Activated naive CD4-positive, alpha-beta T cell treated with anti-CD3 and anti-CD28 coated beads, Interleukin-2, amount 50 U/mL, for 16 hours (primary cell): ENCODE measurements at regions not wholly inside any gene's neighbourhood (a gene's known extent, or its start where the extent isn't known, plus 50 kb on each side); places are given as distances from the start of the nearest gene placed in this dataset.

Experiments used
- DNase-seq: peaks from one replicate; pipeline ENCODE4 v3.0.0-alpha.2; 2020

DNA sequence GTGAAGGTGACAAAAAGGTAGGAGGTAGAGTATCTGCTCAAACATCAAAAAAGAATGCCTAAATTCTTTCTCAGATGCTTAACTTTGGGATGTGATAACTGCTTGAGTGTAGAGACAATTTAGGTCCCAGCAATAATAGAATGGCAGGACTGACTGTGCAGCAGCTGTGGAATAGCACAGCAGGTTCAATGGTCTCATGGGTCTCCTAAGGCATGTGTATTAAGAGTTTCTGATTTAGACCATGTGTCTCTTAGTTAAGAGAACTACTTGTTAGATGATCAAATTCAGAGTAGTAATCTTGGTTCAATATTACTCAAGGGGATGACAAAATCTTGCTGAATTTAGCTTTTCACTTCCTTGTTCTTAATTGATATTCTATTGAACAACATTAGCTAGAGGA is 72.0 kb downstream of the ALX1 start:
- no peak for DNase-seq

DNA sequence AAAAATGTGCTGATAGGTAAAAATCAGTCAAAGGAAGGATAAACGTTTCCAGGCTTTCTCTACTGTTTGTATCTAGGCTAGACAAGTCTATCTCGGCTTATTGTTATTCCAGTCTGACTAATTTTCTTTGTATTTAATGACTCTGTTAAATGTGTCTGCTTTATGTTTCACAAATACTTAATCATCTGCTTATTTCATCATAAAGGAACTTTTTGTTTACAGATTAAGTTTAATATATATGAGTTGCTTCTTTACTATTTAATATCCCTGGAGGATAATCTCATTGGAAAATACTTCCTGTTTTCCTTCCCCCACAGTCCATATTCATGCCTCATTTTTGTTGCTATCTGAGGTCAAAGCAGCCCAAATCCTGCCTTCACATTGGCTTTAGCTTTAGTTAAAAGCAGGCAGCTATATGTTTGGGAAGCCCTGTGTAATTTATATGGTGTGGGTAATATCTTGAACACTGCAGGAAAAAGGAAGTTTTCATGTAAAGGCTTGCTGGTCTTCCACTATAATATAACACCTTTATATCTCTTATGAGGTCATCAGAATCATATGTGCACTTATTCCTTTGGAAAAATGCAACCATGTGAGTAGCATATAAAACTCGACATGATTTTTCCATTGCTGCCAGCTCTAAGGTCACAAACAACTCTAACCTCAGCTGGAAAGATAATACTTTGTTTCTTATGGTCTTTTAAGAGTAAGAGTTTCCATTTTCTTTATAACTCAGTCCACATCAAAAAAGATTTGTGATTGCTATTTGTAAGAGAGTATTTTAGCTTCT is 76.8 kb downstream of the ALX1 start:
- no peak for DNase-seq

DNA sequence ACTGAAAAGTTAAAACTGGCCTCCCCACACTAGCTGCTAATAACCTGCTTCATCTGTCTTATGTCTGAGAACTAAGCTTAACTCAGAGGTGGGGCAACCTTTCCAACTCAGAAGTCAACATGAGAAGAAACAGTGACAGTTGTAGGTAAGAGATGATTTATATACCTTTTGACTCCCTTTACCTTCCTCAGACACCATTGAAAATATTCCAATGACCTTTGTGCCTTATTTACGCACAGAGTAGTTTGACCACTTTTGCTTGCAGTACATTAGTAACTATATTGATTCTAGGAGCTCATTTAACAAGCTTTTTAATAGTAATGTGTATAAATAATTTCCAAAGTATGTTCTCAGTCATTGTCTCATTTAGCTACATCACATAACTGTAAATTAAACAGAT is 77.6 kb downstream of the ALX1 start:
- no peak for DNase-seq

DNA sequence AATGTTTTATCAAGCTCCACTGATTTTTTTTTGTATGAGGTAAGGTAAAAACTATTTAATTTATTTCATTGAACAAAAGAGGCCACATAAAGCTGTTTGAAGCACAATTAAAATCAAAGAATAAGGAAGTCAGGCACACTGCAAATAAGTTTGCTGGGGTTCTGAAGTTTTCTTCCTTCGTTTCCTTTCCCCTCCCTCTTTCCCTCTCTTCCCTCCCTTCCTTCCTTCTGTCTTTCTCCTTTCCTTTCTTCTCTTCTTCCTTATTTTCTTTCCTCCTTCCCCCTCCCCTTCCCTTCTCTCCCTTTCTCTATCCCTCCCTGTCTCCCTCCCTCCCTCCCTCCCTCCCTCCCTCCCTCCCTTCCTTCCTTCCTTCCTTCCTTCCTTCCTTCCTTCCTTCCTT is 78.7 kb downstream of the ALX1 start:
- DNase-seq: no peak

DNA sequence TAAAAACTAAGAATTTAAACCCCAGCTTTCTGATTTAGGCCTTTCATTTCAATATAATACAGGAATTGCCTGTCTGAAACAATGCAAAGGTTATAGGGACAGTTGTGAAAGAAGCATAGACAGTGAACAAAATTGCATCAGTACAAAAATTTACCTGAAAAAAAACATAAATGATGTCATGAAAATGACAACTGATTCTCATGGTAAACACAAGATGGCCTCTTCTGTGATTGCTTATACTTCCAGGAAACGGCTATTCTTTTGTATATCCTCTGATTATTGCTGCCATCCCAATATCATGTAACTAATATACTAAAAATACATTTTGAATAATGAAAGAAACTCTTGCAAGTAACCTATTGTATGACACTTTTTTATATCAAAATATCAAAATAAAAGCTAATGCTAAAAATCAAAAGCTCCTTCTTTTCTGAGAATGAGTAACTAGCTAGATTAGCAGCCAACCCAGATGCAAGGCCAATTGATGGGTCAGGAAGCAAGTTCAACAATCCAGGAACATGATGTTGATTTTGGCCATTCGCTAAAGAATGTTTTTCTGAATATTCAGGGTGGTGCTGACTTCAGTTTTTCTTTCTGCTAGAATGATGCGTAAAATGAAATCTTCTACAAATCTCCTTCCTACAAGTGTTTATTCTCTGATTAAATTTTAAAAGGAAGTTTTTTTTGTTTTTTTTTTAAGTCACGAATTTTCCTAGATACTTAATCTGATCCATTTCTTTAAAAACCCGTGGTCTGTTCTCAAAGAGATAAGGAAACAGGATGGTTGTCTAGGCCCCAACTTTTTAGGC is 83.6 kb downstream of the ALX1 start:
- no peak for DNase-seq

DNA sequence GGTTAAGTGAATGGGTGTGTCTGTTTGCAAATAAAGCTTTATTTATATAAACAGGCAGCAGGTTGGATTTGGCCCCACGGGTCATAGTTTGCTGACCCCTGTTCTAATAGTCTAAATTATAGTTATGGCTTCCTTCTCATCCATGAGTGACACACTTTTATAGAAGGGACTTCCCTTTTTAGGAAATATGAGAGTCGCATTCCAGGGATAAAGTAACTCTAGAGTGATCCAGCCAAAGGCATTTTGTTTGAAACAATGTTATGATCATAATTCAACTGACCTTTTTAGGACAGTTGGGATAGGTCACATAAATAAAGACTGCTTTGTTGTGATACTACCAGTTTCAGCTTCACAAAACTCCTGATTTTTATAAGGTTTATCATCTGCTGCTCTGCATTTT is 87.9 kb downstream of the ALX1 start:
- no peak for DNase-seq

DNA sequence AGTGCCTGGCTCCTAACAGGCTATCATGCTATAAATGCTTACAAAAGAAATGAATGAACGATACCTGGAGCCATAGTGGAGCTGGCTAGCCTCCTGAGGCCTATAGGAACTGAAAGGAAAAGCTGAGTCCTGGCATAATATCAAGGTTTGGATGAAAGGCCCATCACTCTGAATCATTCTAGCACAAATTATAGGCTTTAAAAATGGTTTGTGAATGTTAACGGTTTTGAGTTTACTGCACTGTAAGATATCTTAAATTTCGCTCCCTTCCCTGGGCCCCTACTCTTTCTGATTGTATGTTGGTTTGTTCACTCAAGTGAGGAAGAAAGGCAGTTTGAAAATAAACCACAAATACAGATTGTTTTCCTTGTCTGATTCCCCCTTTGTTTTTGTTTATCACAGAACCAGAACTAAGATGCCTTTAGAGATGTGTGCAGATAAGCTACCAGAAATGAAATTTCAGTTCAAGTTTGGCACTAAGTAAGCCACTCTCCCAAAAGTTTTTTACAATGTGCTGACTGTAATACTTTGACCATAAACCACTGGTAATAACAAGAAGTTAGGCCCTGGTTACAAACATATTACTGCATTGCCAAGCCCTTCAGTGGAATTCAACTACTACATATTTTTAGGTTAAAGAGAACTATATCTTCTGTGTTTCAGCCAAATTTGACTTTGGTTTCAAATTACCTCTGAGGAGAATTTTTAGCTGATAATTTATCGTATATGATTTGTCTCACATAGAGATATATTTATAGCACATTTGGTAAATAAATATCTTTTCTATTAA is 89.5 kb downstream of the ALX1 start:
- no peak for DNase-seq

DNA sequence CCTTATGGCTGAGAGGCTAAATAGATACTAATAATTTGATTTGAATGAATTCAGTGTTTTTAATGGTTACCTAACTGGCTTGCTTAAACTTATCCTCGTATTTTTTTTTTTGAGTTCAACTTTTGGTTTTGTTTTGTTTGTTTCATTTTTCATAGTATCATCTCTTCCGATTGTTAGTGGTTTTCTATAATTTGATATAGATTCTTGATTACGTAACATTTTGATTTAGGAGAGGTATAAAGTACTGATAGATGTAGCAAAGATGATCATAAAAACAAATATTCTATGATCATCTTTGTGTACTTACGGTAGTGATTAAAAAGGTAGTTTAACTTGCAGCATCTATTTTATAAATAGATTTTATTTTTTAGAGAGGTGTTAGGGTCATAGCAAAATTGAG is 93.0 kb downstream of the ALX1 start:
- no peak for DNase-seq

DNA sequence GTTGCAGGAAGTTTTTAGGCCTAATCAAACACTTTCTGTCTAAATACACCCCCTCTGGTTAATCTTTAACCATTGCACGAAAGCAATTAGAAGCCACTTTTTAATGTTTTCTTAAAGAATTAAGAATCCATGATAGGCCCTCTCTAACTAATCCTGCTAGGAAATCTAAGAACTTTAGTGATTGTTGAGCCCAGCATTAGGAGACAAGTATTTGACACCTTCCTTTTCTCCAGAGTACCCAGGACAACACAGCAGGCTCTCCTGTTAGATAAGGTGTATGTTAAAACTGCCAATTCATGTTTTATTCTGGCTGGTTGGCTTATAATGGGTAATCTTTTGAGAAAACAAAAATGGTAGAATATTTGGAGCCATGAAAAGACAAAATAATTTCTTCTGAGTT is 95.0 kb downstream of the ALX1 start:
- no peak for DNase-seq

DNA sequence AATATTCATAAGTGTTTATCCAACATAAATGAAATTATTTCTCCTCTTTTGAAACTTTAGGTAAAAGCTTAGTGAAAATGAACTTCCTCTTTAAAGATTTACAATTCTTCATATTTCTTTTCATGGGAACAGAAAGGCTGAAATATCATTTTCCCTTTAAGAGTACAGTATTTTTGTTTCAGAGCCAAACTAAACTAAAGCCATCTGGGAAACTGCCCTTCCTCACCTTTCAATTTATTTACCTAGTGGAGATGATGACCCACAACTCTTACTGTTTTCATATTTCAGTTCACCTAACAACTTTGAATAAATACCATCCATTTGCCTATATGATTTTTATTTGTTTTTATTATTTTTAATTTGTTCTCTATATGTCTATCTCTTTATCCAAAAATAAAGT is 105.4 kb downstream of the ALX1 start:
- no peak for DNase-seq

DNA sequence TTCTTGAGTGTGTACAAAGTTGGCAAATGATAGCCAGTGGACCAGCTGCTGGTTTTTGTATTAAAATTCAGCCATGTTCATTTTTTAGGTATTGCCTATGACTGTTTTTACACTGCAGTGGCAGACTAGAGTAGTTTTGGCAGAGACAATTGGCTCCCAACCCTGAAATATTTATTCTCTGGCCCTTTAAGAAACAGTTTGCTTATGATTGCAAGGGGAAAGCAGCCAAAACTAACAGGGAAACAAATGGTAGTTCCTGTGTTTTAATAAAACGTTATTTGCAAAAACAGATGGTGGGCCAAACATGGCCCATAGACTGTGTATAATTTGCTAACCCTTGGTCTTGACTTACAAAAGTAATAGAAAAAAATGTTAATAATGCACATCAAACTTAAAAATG is 110.2 kb downstream of the ALX1 start:
- DNase-seq: no peak

DNA sequence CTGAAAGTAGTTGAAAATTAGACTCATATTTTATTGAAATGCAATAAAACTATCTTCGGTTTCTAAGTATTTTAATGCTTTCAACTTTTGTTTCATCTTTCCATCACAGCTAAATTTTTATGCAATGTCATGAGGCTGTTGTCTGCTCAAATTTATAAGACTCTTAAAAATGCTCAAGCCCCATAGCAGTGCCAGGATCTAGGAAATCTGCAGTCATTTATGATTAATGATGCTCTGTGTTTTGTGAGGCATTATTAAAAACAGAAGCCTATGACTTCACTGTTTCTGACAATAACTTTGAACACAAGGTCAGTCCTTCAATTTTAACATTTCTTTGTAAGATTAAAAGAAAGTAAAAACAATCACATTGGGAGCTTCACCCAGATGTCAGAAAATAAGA is 112.5 kb downstream of the ALX1 start:
- DNase-seq: no peak

DNA sequence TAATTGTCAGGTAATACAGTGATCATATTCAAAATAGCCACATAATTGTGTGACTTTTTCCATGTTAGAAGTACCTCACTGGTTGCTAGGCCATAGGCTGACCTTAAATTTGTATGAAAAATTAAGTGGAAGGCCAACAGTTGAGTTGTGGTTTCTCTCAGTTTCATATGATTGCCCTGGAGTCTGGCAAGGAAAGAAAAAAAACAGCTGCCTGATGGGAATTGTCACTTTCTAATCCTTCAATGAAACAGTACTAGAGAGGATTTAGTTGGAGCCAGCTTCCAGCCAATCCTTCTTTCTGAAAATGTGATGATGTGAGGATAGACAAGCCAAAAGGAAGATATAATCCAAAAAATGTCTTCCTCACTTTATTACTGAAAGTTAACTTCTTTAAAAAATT is 113.6 kb downstream of the ALX1 start:
- no peak for DNase-seq

DNA sequence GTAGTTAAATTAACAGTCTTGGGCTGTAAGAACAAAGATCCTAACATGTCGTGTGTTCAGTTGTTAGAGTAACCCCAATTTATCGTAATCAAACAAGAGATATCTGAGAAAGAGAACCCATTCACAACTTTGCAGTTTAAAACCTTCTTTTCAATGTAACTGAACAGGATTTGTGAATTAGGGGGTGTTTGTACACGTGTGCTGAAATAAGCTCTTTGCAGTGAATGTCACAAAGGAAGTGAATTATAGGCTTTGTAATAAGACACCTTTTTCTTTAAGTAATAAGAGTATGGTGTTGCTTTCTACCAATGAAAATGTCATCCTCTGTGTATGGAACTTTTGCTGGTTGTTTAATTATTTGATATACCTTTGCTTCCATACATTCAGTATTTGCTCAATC is 114.0 kb downstream of the ALX1 start:
- no peak for DNase-seq

DNA sequence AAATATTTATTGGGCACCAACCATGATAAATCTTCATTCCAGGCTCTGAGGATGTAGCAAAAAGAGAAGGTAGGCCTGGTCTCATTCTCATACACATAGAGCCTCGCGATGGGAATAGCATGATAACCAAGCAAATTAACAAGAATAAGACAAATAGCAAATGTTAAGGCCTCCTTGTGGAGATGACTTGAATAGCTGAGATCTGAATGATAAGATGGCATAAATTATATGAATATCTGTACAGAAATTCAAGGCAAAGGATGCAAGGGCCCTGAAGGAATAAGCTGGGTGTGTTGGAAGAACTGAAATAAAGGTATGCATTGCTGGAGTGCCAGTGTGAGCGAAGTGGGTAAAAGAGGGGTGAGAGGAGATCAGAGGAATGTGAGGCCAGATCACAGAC is 114.8 kb downstream of the ALX1 start:
- DNase-seq: no peak

DNA sequence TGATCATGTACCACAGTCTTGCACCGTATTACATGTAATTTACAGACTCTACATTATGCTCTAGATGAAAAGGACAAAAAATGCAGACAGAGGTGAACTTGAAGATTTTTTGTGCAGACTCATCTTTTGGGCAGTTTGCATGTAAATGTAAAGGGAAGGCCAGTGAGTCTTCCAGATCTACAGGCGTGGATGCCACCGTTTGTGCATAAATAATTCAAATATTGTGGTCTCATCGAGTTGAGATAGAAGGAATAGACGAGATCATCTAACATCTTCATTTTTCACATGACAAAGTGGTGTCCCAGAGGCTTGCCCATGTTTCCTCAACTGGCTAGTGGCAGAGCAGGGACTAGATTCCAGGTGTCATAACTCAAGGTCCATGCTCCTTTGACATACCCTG is 125.2 kb downstream of the ALX1 start:
- DNase-seq: no peak

DNA sequence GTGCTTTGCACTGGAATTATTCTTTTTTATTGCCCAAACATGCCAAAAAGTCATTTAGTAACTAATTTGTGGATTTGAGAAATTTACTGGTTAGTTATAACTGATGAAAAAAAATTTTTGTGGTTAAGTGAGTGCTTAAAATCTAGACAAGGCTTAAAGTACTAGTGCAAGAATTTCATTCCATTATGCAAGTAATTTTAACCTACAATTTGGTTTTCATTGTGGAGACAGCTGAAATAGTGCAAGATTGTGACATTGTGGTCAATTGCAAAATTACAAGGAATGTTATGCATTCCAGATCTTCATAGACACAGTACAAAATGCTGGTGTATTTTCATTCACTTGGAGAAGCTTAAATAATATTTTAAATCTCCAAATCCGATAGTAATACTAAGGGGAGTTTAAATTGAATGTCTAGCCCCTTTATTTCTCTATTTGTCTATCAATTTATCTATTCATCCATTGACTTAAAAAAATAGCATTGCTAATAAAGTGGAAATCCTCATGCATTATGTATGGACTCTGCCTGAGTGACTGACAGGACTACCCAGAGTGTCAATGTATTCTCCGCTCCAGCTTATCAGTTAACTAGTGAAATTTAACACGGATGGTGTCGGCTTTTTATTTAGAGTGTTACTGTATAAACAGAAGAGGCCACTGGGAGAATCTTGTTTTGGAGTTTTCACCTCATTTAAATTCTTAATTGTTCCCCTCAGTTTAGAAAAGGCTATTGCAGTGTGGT is 125.9 kb downstream of the ALX1 start:
- no peak for DNase-seq

DNA sequence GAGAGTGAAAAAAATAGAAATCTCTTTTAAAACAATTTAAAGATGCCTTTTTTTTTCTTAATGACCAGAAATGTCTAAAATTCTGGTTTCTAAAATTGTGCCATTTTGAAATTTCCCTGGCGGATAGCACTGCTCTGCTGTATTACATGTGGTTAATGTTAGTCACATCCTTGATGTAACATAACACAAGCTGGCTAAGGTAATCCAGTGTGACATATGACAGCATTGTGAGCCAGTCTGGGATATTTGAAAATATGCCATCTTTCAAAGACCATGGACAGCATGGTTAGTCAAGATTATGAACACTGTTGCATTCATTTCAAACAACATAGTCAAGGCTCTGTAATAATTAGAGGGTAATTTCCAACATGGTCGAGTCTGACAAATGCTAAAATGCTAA is 133.2 kb downstream of the ALX1 start:
- no peak for DNase-seq

DNA sequence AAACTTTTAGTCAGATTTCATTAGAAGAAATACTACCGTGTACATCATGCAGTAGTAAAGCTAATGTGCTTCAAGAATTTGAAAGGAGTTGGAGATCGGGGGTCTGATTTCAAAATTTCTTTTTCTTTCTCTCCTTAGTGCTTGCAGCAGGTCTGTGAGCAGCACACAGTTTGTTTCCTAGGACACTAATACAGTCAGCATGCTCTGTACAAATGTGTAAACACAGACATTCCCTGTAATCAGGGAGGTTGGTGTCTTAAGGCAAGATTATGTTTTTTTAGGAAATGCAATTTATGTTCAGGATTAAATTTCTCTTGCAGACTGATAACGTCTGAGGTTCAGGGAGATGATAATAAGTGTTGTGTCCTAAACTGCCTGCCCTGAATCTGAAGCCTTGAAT is 142.7 kb downstream of the ALX1 start:
- DNase-seq: no peak

DNA sequence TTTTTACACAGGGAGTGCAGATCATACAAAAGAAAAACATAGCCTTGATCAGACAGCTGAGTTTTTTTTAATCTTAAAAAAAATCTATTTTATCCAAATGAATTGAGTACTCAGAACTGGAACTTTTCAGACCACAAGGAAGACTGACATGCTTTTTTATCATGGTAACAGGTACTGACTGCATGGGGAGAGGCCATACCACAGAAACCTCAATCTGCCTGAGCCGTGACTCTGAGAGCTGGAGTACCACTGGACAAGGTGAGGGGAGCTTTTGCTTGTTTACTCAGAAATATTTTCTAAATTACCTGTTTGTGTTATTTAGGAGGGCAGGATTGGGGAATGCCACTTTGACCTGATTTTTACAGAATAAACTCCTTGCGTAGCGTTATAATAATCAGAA is 143.9 kb downstream of the ALX1 start:
- DNase-seq: no peak

DNA sequence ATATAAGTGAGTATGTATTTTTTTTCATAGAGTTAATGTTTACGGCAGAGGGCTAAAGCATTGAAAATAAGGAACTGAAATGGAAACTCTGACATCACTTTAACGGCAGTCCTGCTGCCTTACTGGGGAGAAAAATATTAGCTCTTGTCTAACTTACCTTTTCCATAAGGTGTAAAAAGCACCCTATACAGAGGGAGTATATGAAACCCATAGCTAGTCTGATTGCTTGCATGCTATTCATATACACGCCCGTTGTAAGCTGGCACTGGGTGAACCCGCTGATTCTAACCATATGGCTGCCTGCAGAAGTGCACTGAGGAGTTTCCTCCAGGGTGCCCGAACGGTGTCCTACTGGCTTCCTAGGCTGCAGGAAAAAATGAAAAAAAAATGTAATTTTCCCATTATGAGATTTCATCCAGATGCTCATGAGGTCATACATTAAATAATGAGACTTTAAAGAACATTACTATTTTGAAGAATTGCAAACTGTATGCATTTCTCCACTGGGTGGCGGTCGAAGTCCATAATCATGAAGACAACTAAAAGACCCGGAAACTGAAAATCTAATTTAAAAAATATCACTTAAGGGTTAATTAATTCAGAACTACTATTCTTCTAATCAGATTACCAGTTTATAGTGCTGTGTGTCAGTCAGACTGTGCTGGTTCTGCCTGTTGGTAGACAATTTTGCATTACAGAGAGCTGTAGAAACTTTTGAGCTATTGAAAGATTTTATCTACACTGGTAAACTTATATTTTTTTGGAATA is 144.7 kb downstream of the ALX1 start:
- no peak for DNase-seq

DNA sequence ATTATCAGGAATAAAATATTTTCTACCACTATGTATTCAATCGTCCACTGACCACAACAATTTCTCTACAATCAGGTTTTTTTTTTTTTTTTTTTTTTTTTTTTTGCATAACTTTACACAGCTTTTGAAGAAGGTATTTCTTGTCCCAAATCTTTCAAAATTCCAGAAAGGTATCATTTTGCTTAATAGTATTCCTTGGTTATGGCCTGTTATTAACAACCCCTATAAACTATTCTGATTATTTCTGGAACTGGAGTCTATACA is 145.3 kb downstream of the ALX1 start:
- no peak for DNase-seq

DNA sequence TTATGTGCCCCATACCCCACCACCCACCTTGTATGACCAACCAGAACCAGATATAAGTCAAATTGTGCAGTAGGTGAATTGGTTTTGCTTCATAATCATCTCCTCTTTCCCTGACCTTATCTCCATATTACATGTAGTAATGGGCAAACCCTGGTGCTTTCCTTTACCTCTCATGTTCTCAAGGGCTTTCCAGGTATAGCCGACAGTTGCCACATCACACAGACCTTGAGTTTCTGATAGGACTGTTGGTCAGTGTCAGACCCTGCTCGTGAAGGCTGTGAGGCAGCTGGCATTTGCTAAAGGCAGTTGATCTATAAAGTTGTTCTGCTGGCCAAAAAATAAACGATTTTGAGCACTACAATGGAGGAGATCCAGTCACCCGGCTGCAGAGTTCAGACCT is 145.9 kb downstream of the ALX1 start:
- no peak for DNase-seq
